B cell (primary cell): ENCODE measurements at regions not wholly inside any gene's neighbourhood (a gene's known extent, or its start where the extent isn't known, plus 50 kb on each side); places are given as distances from the start of the nearest gene placed in this dataset.

ENCODE experiments used
- ATAC-seq: fragments of 200-7000 bp; cut with Tn5 transposase; one replicate; pipeline ENCODE4 v1.10.0; 2021; ENCODE audit warnings: low read depth, mild to moderate bottlenecking, moderate number of reproducible peaks, moderate library complexity
- CTCF ChIA-PET: fragments of 350-600 bp; sonication (Branson Sonifier 250); formaldehyde crosslinking; loops from one replicate; lab custom pipeline; 2021; ENCODE audit warnings: antibody characterized with exemption, inconsistent platforms; lab: Charles Lee
- POLR2A ChIA-PET: fragments of 350-600 bp; sonication (Branson Sonifier 250); formaldehyde crosslinking; loops from one replicate; lab custom pipeline; 2021; ENCODE audit warnings: antibody characterized with exemption; lab: Charles Lee
- DNase-seq: peaks from one replicate; pipeline ENCODE4 v3.0.0; 2013
- H2AFZ ChIP-seq: 2 replicates; pipeline ENCODE4 v1.6.1; 2012; ENCODE audit warnings: mild to moderate bottlenecking, low read depth, low read length; ENCODE audit not compliant: insufficient read depth, poor library complexity, severe bottlenecking
- H3K27ac ChIP-seq, 2 donors: 1 replicate in 1 of 2; 2 replicates in 1 of 2; pipeline ENCODE4 v1.5.1; 2012 to 2013; ENCODE audit warnings: low read length in 2 of 2, mild to moderate bottlenecking in 2 of 2, moderate library complexity in 1 of 2
- H3K27me3 ChIP-seq, 4 experiments: fragments of 200-600 bp in 1 of 4; sonication (generic) in 1 of 4; replicated peaks in 1 of 4; 1 replicate in 2 of 4; 2 replicates in 2 of 4; pipeline versions ENCODE4 v1.6.1 to v1.7.0; 2013 to 2016; ENCODE audit warnings: low read length in 3 of 4, mild to moderate bottlenecking in 2 of 4, mixed read lengths in 1 of 4, moderate library complexity in 1 of 4; ENCODE audit not compliant: insufficient read depth in 4 of 4, control insufficient read depth in 3 of 4; ENCODE audit errors: control extremely low read depth in 1 of 4
- H3K36me3 ChIP-seq, 2 experiments: replicated peaks in 1 of 2; 1 replicate in 1 of 2; 2 replicates in 1 of 2; pipeline versions ENCODE4 v1.6.1 to v1.7.1; 2013; ENCODE audit warnings: low read length in 1 of 2; ENCODE audit not compliant: insufficient read depth in 2 of 2, control insufficient read depth in 1 of 2; ENCODE audit errors: control extremely low read depth in 1 of 2, extremely low read depth in 1 of 2
- H3K4me1 ChIP-seq, 2 donors: fragments of 200-600 bp in 1 of 2; sonication (generic) in 1 of 2; 1 replicate in 1 of 2; 2 replicates in 1 of 2; pipeline versions ENCODE4 v1.5.1 to v1.6.1; 2013 to 2017; ENCODE audit warnings: low read length in 2 of 2; ENCODE audit not compliant: control insufficient read depth in 2 of 2, insufficient read depth in 2 of 2
- H3K4me2 ChIP-seq: replicated peaks from 2 replicates; pipeline ENCODE3; 2012; ENCODE audit warnings: mild to moderate bottlenecking, low read depth, low read length; ENCODE audit not compliant: poor library complexity, severe bottlenecking
- H3K4me3 ChIP-seq, 5 experiments: fragments of 200-600 bp in 1 of 5; sonication (generic) in 1 of 5; 1 replicate in 3 of 5; 2 replicates in 2 of 5; pipeline versions ENCODE4 v1.5.1 to v1.7.0; 2011 to 2016; ENCODE audit warnings: low read length in 4 of 5, mild to moderate bottlenecking in 4 of 5, low read depth in 2 of 5, control low read depth in 1 of 5, moderate library complexity in 1 of 5; ENCODE audit not compliant: insufficient read depth in 1 of 5; ENCODE audit errors: control extremely low read depth in 1 of 5, extremely low read depth in 1 of 5
- H3K79me2 ChIP-seq: fragments of 200-600 bp; sonication (generic); one replicate; pipeline ENCODE4 v1.6.0; 2016; ENCODE audit warnings: low read length; ENCODE audit not compliant: control insufficient read depth, insufficient read depth
- H3K9ac ChIP-seq: fragments of 200-600 bp; sonication (generic); 2 replicates; pipeline ENCODE4 v1.6.1; 2017; ENCODE audit warnings: mild to moderate bottlenecking, low read length, moderate library complexity
- H3K9me3 ChIP-seq, 3 donors: one replicate each; pipeline versions ENCODE4 v1.6.1 to v1.7.1; 2013; ENCODE audit warnings: low read length in 2 of 3; ENCODE audit not compliant: control insufficient read depth in 2 of 3, insufficient read depth in 1 of 3; ENCODE audit errors: control extremely low read depth in 1 of 3
- H4K20me1 ChIP-seq: 2 replicates; pipeline ENCODE4 v1.6.0; 2012; ENCODE audit warnings: mild to moderate bottlenecking, low read length; ENCODE audit not compliant: insufficient read depth, control insufficient read depth, poor library complexity, severe bottlenecking
- H3K27ac Mint-ChIP-seq: one replicate; pipeline ENCODE4 v1.8.0; 2021; ENCODE audit warnings: mixed read lengths
- H3K27me3 Mint-ChIP-seq: one replicate; pipeline ENCODE4 v1.8.0; 2021; ENCODE audit warnings: mixed read lengths
- H3K4me1 Mint-ChIP-seq: one replicate; pipeline ENCODE4 v1.8.0; 2021; ENCODE audit warnings: mixed read lengths
- H3K4me3 Mint-ChIP-seq: one replicate; pipeline ENCODE4 v1.8.0; 2021; ENCODE audit warnings: mixed read lengths
- H3K9me3 Mint-ChIP-seq: one replicate; pipeline ENCODE4 v1.8.0; 2022; ENCODE audit warnings: mixed read lengths; ENCODE audit not compliant: insufficient read depth
- EZH2 ChIP-seq: IDR thresholded peaks from 2 replicates; pipeline ENCODE4 v1.6.1; 2012; ENCODE audit warnings: borderline replicate concordance, low read depth, mild to moderate bottlenecking, moderate library complexity, low read length; ENCODE audit not compliant: insufficient read depth, poor library complexity, severe bottlenecking
- WGBS: methylation state at CpG from one replicate; pipeline ENCODE4 v1.1.5; 2013; ENCODE audit warnings: missing lambda C conversion rate; ENCODE audit not compliant: insufficient coverage; 5-methylcytosine and 5-hydroxymethylcytosine counted together
- intact Hi-C: fragments of 100-400 bp; cut with micrococcal nuclease; formaldehyde crosslinking; loops from one replicate; pipeline ENCODE4 v1.10.0; 2022
- TF ChIP-seq, protein P1 (sequence below): fragments of 200-600 bp; IDR thresholded peaks from one replicate; pipeline ENCODE4 v1.8.0; 2022; ENCODE audit warnings: antibody characterized with exemption, mild to moderate bottlenecking

DNA sequence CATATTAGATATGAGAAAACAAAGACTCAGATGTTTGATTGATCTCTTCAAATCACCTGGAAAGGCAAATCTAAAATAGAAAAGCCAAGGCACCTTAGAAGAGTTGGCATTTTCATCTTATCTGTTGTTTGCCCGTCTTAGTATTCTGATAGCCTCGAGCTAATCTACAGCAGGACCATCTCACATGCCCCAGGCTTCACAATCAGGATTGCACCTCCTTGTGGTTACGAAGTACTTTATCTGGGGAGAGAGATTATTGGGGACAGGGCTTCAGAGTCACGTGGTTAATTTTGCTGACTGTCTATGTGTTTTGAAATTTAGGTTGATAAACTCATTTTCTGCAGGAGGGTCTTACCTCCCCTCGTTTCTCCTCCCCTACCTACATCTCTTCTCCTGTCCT, 313.1 kb upstream of the ANXA10 start:
- ChIA-PET POLR2A (no interaction called here), CTCF (no interaction called here)
- H3K9me3 ChIP-seq = no peaks in the 10 kb centered on the region
- no peaks in the 10 kb centered on the region for H4K20me1 ChIP-seq
- WGBS = no CpG with 5 or more reads among the region's 5 CpGs
- intact Hi-C loops = no loop called here
- no peak overlapping the region for H3K27ac ChIP-seq
- no peak overlapping the region for H3K4me3 Mint-ChIP-seq
- H3K79me2 ChIP-seq = no peaks in the 10 kb centered on the region
- no peaks in the 10 kb centered on the region for H3K27me3 Mint-ChIP-seq
- DNase-seq = no peak
- no peaks in the 10 kb centered on the region for H3K36me3 ChIP-seq
- ATAC-seq = no peak
- no peak overlapping the region for H3K4me3 ChIP-seq
- no peak overlapping the region for H3K9ac ChIP-seq
- no peak overlapping the region for H3K27ac Mint-ChIP-seq
- no peak overlapping the region for H2AFZ ChIP-seq
- H3K27me3 ChIP-seq = no peaks in the 10 kb centered on the region
- no peaks in the 10 kb centered on the region for H3K4me1 ChIP-seq
- peaks cover 7% of the 10 kb centered on the region for H3K9me3 Mint-ChIP-seq
- no peak overlapping the region for H3K4me2 ChIP-seq
- TF ChIP-seq, protein P1, sequence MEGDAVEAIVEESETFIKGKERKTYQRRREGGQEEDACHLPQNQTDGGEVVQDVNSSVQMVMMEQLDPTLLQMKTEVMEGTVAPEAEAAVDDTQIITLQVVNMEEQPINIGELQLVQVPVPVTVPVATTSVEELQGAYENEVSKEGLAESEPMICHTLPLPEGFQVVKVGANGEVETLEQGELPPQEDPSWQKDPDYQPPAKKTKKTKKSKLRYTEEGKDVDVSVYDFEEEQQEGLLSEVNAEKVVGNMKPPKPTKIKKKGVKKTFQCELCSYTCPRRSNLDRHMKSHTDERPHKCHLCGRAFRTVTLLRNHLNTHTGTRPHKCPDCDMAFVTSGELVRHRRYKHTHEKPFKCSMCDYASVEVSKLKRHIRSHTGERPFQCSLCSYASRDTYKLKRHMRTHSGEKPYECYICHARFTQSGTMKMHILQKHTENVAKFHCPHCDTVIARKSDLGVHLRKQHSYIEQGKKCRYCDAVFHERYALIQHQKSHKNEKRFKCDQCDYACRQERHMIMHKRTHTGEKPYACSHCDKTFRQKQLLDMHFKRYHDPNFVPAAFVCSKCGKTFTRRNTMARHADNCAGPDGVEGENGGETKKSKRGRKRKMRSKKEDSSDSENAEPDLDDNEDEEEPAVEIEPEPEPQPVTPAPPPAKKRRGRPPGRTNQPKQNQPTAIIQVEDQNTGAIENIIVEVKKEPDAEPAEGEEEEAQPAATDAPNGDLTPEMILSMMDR = no peak
- TF ChIP-seq EZH2 = no peak
- H3K4me1 Mint-ChIP-seq = no peaks in the 10 kb centered on the region

DNA sequence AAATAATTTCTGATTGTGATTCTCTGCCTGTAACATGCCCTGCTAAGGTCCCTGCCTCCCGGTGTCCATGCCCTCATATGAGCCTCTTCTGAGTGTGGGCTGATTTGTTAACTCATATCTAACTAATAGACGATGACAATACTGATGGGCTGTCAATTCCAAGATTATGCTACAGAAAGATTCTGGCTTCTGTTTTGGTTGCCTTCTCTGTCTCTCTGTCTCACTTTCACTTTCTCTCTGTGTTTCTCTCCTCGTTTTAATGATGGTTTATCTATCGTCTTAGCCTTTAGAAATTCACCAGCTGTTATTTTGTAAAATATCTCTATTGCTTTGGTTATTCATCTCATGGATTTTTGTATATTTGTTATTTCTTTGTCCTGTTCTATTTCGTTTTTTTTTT, 312.5 kb upstream of the ANXA10 start:
- TF ChIP-seq EZH2 = no peak
- TF ChIP-seq, protein P1 = no peak
- H3K9me3 Mint-ChIP-seq = peaks cover 7% of the 10 kb centered on the region
- Histone ChIP-seq H3K36me3 (no peaks in the 10 kb centered on the region), H2AFZ (no peak overlapping the region), H4K20me1 (no peaks in the 10 kb centered on the region), H3K4me1 (no peaks in the 10 kb centered on the region), H3K9ac (no peak overlapping the region), H3K4me2 (no peak overlapping the region), H3K4me3 (no peak overlapping the region), H3K9me3 (no peaks in the 10 kb centered on the region), H3K27ac (no peak overlapping the region), H3K27me3 (no peaks in the 10 kb centered on the region), H3K79me2 (no peaks in the 10 kb centered on the region)
- no peak overlapping the region for H3K4me3 Mint-ChIP-seq
- H3K27ac Mint-ChIP-seq = no peak overlapping the region
- ChIA-PET CTCF (no interaction called here), POLR2A (no interaction called here)
- DNase-seq = no peak
- intact Hi-C loops = no loop called here
- no CpG with 5 or more reads among the region's 5 CpGs for WGBS
- H3K4me1 Mint-ChIP-seq = no peaks in the 10 kb centered on the region
- H3K27me3 Mint-ChIP-seq = no peaks in the 10 kb centered on the region
- ATAC-seq = no peak
